GM12865 (cell line): ENCODE measurements at regions not wholly inside any gene's neighbourhood (a gene's known extent, or its start where the extent isn't known, plus 50 kb on each side); places are given as distances from the start of the nearest gene placed in this dataset.

Experiments
- DNase-seq: peaks from one replicate; pipeline ENCODE4 v3.0.0; 2010; ENCODE audit warnings: low read depth
- H3K4me3 ChIP-seq: 2 replicates; pipeline ENCODE4 v1.5.1; 2011; ENCODE audit warnings: mild to moderate bottlenecking, low read depth, low read length, control low read depth
- TF ChIP-seq, protein P1 (sequence below): IDR thresholded peaks from 2 replicates; pipeline ENCODE4 v1.5.1; 2011; ENCODE audit warnings: low read length, control low read depth, low read depth, inconsistent platforms; ENCODE audit not compliant: insufficient read depth; ENCODE audit errors: missing control alignments

- TF ChIP-seq, protein P1, sequence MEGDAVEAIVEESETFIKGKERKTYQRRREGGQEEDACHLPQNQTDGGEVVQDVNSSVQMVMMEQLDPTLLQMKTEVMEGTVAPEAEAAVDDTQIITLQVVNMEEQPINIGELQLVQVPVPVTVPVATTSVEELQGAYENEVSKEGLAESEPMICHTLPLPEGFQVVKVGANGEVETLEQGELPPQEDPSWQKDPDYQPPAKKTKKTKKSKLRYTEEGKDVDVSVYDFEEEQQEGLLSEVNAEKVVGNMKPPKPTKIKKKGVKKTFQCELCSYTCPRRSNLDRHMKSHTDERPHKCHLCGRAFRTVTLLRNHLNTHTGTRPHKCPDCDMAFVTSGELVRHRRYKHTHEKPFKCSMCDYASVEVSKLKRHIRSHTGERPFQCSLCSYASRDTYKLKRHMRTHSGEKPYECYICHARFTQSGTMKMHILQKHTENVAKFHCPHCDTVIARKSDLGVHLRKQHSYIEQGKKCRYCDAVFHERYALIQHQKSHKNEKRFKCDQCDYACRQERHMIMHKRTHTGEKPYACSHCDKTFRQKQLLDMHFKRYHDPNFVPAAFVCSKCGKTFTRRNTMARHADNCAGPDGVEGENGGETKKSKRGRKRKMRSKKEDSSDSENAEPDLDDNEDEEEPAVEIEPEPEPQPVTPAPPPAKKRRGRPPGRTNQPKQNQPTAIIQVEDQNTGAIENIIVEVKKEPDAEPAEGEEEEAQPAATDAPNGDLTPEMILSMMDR = no peak
- no peak overlapping the region for H3K4me3 ChIP-seq
- DNase-seq = no peak
These were observed 56.5 kb upstream of the FXR1 start for GRCh38 chr3:180855956-180856355.

DNA sequence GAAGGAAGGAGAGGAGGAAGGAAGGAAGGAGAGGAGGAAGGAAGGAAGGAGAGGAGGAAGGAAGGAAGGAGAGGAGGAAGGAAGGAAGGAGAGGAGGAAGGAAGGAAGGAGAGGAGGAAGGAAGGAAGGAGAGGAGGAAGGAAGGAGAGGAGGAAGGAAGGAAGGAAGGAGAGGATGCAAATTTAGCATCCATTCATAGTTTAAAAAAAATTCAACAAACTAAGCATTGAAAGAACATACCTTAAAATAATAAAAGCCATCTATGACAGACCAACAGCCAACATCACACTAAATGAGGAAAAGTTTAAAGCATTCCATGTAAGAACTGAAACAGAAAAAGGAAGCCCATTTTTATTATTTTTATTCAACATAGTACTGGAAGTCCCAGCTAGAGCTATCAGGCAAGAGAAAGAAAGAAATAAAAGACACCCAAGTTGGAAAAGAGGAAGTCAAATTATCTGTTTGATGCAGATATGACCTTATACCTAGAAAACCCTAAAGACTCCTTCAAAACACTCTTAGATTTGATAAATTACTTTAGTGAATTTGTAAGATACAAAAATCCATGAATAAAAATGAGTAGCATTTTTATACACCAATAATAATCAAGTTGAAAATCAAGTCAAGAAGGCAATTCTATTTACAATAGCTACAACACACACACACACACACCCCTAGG is 52.2 kb upstream of the FXR1 start:
- no peak for DNase-seq
- TF ChIP-seq, protein P1 = no peak
- H3K4me3 ChIP-seq = no peak overlapping the region
